Liver (tissue), 3 donors: ENCODE measurements at regions not wholly inside any gene's neighbourhood (a gene's known extent, or its start where the extent isn't known, plus 50 kb on each side); places are given as distances from the start of the nearest gene placed in this dataset.

Source experiments
- EGR1 ChIP-seq, 2 donors: IDR thresholded peaks; 2 replicates each; pipeline ENCODE4 v1.6.1; 2016 to 2018; ENCODE audit warnings: antibody characterized with exemption in 2 of 2, low read depth in 2 of 2
- HNF4A ChIP-seq, 2 donors: conservative IDR thresholded peaks; 2 replicates each; pipeline ENCODE4 v1.6.1; 2016; ENCODE audit warnings: antibody characterized with exemption in 2 of 2, mild to moderate bottlenecking in 2 of 2
- JUND ChIP-seq, 2 donors: IDR thresholded peaks; 2 replicates each; pipeline ENCODE4 v1.6.1; 2016; ENCODE audit warnings: antibody characterized with exemption in 2 of 2
- NR2F2 ChIP-seq: IDR thresholded peaks from 2 replicates; pipeline ENCODE4 v1.6.1; 2016; ENCODE audit warnings: antibody characterized with exemption
- RXRA ChIP-seq, 2 donors: IDR thresholded peaks; 2 replicates each; pipeline ENCODE4 v1.6.1; 2017 to 2018; ENCODE audit warnings: antibody characterized with exemption in 2 of 2, mild to moderate bottlenecking in 1 of 2
- TAF1 ChIP-seq: conservative IDR thresholded peaks from 2 replicates; pipeline ENCODE4 v1.6.1; 2016; ENCODE audit warnings: antibody characterized with exemption, mild to moderate bottlenecking
- YY1 ChIP-seq: IDR thresholded peaks from 2 replicates; pipeline ENCODE4 v1.6.1; 2016; ENCODE audit warnings: antibody characterized with exemption, mild to moderate bottlenecking
- TF ChIP-seq, protein P1 (sequence below): fragments of 150-350 bp; IDR thresholded peaks from 2 replicates; pipeline ENCODE4 v1.5.1; 2017; ENCODE audit warnings: improper control_type of control experiment, low read depth, low read length; ENCODE audit not compliant: missing input control
- TF ChIP-seq, protein P2 (sequence below): IDR thresholded peaks from 2 replicates; pipeline ENCODE4 v1.6.1; 2016; ENCODE audit warnings: antibody characterized with exemption
- TF ChIP-seq, protein P3 (sequence below): IDR thresholded peaks from 2 replicates; pipeline ENCODE4 v1.6.1; 2016; ENCODE audit warnings: antibody characterized with exemption, mild to moderate bottlenecking
- TF ChIP-seq, protein P4 (sequence below): IDR thresholded peaks from 2 replicates; pipeline ENCODE4 v1.6.1; 2016; ENCODE audit warnings: antibody characterized with exemption
- TF ChIP-seq, protein P5 (sequence below): IDR thresholded peaks from 2 replicates; pipeline ENCODE4 v1.6.1; 2016; ENCODE audit warnings: antibody characterized with exemption
- donor health status: healthy.
- donor health status: healthy.

DNA sequence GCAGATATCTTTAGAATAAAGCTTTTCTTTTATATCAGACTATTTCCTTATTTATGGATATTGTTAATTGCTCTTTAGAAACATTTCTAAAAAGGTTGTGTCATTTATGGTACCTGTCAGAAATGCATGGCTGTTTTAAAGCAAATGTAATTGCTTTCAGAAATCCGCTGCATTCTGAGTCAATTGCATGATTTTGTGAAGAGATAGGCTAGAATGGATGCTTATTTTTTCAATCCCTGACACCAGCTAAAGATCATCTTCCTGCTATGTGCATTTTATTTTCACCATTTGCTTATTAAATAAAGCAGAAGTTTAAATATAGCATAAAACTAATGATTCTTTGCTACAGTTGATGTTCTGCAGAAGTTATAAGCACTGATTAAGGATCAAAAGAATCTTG lies 170.2 kb upstream of the C9orf72 start:
- TF ChIP-seq, protein P1, sequence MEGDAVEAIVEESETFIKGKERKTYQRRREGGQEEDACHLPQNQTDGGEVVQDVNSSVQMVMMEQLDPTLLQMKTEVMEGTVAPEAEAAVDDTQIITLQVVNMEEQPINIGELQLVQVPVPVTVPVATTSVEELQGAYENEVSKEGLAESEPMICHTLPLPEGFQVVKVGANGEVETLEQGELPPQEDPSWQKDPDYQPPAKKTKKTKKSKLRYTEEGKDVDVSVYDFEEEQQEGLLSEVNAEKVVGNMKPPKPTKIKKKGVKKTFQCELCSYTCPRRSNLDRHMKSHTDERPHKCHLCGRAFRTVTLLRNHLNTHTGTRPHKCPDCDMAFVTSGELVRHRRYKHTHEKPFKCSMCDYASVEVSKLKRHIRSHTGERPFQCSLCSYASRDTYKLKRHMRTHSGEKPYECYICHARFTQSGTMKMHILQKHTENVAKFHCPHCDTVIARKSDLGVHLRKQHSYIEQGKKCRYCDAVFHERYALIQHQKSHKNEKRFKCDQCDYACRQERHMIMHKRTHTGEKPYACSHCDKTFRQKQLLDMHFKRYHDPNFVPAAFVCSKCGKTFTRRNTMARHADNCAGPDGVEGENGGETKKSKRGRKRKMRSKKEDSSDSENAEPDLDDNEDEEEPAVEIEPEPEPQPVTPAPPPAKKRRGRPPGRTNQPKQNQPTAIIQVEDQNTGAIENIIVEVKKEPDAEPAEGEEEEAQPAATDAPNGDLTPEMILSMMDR = no peak
- TF ChIP-seq HNF4A (conservative IDR thresholded peaks at IDR 0.05) (no peak), YY1 (no peak), RXRA (IDR thresholded peaks at IDR 0.05) (no peak), NR2F2 (no peak), JUND (IDR thresholded peaks at IDR 0.05) (no peak), TAF1 (no peak), EGR1 (IDR thresholded peaks at IDR 0.05; ENCODE audit: low read depth in 2 of 2) (no peak)
- TF ChIP-seq, protein P2, sequence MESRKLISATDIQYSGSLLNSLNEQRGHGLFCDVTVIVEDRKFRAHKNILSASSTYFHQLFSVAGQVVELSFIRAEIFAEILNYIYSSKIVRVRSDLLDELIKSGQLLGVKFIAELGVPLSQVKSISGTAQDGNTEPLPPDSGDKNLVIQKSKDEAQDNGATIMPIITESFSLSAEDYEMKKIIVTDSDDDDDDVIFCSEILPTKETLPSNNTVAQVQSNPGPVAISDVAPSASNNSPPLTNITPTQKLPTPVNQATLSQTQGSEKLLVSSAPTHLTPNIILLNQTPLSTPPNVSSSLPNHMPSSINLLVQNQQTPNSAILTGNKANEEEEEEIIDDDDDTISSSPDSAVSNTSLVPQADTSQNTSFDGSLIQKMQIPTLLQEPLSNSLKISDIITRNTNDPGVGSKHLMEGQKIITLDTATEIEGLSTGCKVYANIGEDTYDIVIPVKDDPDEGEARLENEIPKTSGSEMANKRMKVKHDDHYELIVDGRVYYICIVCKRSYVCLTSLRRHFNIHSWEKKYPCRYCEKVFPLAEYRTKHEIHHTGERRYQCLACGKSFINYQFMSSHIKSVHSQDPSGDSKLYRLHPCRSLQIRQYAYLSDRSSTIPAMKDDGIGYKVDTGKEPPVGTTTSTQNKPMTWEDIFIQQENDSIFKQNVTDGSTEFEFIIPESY = no peak
- TF ChIP-seq, protein P3, sequence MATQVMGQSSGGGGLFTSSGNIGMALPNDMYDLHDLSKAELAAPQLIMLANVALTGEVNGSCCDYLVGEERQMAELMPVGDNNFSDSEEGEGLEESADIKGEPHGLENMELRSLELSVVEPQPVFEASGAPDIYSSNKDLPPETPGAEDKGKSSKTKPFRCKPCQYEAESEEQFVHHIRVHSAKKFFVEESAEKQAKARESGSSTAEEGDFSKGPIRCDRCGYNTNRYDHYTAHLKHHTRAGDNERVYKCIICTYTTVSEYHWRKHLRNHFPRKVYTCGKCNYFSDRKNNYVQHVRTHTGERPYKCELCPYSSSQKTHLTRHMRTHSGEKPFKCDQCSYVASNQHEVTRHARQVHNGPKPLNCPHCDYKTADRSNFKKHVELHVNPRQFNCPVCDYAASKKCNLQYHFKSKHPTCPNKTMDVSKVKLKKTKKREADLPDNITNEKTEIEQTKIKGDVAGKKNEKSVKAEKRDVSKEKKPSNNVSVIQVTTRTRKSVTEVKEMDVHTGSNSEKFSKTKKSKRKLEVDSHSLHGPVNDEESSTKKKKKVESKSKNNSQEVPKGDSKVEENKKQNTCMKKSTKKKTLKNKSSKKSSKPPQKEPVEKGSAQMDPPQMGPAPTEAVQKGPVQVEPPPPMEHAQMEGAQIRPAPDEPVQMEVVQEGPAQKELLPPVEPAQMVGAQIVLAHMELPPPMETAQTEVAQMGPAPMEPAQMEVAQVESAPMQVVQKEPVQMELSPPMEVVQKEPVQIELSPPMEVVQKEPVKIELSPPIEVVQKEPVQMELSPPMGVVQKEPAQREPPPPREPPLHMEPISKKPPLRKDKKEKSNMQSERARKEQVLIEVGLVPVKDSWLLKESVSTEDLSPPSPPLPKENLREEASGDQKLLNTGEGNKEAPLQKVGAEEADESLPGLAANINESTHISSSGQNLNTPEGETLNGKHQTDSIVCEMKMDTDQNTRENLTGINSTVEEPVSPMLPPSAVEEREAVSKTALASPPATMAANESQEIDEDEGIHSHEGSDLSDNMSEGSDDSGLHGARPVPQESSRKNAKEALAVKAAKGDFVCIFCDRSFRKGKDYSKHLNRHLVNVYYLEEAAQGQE = no peak
- TF ChIP-seq, protein P4, sequence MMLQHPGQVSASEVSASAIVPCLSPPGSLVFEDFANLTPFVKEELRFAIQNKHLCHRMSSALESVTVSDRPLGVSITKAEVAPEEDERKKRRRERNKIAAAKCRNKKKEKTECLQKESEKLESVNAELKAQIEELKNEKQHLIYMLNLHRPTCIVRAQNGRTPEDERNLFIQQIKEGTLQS = no peak
- TF ChIP-seq, protein P5, sequence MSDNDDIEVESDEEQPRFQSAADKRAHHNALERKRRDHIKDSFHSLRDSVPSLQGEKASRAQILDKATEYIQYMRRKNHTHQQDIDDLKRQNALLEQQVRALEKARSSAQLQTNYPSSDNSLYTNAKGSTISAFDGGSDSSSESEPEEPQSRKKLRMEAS = no peak
